ENCODE measurements at regions not wholly inside any gene's neighbourhood (a gene's known extent, or its start where the extent isn't known, plus 50 kb on each side); places are given as distances from the start of the nearest gene placed in this dataset.
"Not testable (repeated sequence)": the region's sequence is repeated elsewhere in the genome, so short reads cannot be mapped to it uniquely, and the experiment has no call there.

GRCh38 chr12:19760611-19761010 is 321.3 kb downstream of the AEBP2 start:
- in situ Hi-C loops (cut with MboI; ENCODE audit: low sequenced_read_pairs, unreplicated experiment): no loop called here
- DNase-seq (ENCODE audit: low spot score): no peak

GRCh38 chr12:19761463-19761862 is 322.2 kb downstream of the AEBP2 start:
- in situ Hi-C loops (cut with MboI; ENCODE audit: low sequenced_read_pairs, unreplicated experiment): no loop called here
- TF ChIP-seq CTCF (IDR thresholded peaks at IDR 0.05; ENCODE audit: borderline replicate concordance, control extremely low read depth, extremely low read depth, insufficient read depth, missing control alignments): no peak
- DNase-seq (ENCODE audit: low spot score): no peak

More at GRCh38 chr12:19760611-19761010, 321.3 kb downstream of the AEBP2 start:
- TF ChIP-seq CTCF (IDR thresholded peaks at IDR 0.05; ENCODE audit: borderline replicate concordance, control extremely low read depth, extremely low read depth, insufficient read depth, missing control alignments): no peak

GRCh38 chr12:19763488-19763887 is 324.2 kb downstream of the AEBP2 start:
- TF ChIP-seq CTCF (IDR thresholded peaks at IDR 0.05; ENCODE audit: borderline replicate concordance, control extremely low read depth, extremely low read depth, insufficient read depth, missing control alignments): no peak
- no peak for DNase-seq (ENCODE audit: low spot score)
- in situ Hi-C loops (cut with MboI; ENCODE audit: low sequenced_read_pairs, unreplicated experiment): no loop called here

- DNase-seq (ENCODE audit: low spot score): no peak
- in situ Hi-C loops (cut with MboI; ENCODE audit: low sequenced_read_pairs, unreplicated experiment): no loop called here
- TF ChIP-seq CTCF (IDR thresholded peaks at IDR 0.05; ENCODE audit: borderline replicate concordance, control extremely low read depth, extremely low read depth, insufficient read depth, missing control alignments): no peak
Observed at GRCh38 chr12:19764408-19764807, 325.1 kb downstream of the AEBP2 start.

- in situ Hi-C loops (cut with MboI; ENCODE audit: low sequenced_read_pairs, unreplicated experiment): no loop called here
- no peak for DNase-seq (ENCODE audit: low spot score)
- no peak for TF ChIP-seq CTCF (IDR thresholded peaks at IDR 0.05; ENCODE audit: borderline replicate concordance, control extremely low read depth, extremely low read depth, insufficient read depth, missing control alignments)
Observed at GRCh38 chr12:19771858-19772257, 332.6 kb downstream of the AEBP2 start.

GRCh38 chr12:19772776-19773175 is 333.5 kb downstream of the AEBP2 start:
- in situ Hi-C loops (cut with MboI; ENCODE audit: low sequenced_read_pairs, unreplicated experiment): no loop called here
- DNase-seq (ENCODE audit: low spot score): no peak
- no peak for TF ChIP-seq CTCF (IDR thresholded peaks at IDR 0.05; ENCODE audit: borderline replicate concordance, control extremely low read depth, extremely low read depth, insufficient read depth, missing control alignments)

- in situ Hi-C loops (cut with MboI; ENCODE audit: low sequenced_read_pairs, unreplicated experiment): no loop called here
- TF ChIP-seq CTCF (IDR thresholded peaks at IDR 0.05; ENCODE audit: borderline replicate concordance, control extremely low read depth, extremely low read depth, insufficient read depth, missing control alignments): no peak
- DNase-seq (ENCODE audit: low spot score): no peak
Observed at GRCh38 chr12:19775241-19775640, 335.9 kb downstream of the AEBP2 start.

- DNase-seq (ENCODE audit: low spot score); in situ Hi-C loops (cut with MboI; ENCODE audit: low sequenced_read_pairs, unreplicated experiment): not testable (repeated sequence)
Observed at GRCh38 chr12:19775976-19776375, 336.7 kb downstream of the AEBP2 start.
